HEK293 (cell line): ENCODE measurements at regions not wholly inside any gene's neighbourhood (a gene's known extent, or its start where the extent isn't known, plus 50 kb on each side); places are given as distances from the start of the nearest gene placed in this dataset.

Experiments used
- CTCF ChIA-PET: fragments of 350-600 bp; formaldehyde crosslinking; extraction: SDS; loops from one replicate; lab custom pipeline; 2021; ENCODE audit warnings: antibody characterized with exemption; lab: Yijun Ruan, JAX
- POLR2A ChIA-PET: fragments of 300-600 bp; formaldehyde crosslinking; extraction: SDS; loops from one replicate; lab custom pipeline; 2020; ENCODE audit warnings: antibody characterized with exemption, inconsistent platforms; lab: Yijun Ruan, JAX
- H3K27ac ChIP-seq: fragments of 200-500 bp; sonication (Bioruptor generic); 2 replicates; pipeline ENCODE4 v1.5.1; 2014; ENCODE audit warnings: low read depth, low read length, control low read depth, inconsistent platforms; ENCODE audit errors: extremely low read depth
- H3K36me3 ChIP-seq, 2 experiments: fragments of 200-500 bp in 1 of 2; sonication (Bioruptor generic) in 1 of 2; 1 replicate in 1 of 2; 2 replicates in 1 of 2; pipeline ENCODE4 v1.5.1; 2014 to 2017; ENCODE audit warnings: inconsistent platforms in 2 of 2, low read length in 2 of 2; ENCODE audit not compliant: control insufficient read depth in 2 of 2, insufficient read depth in 1 of 2
- H3K4me1 ChIP-seq: fragments of 200-500 bp; sonication (Bioruptor generic); 2 replicates; pipeline ENCODE4 v1.5.1; 2014; ENCODE audit warnings: mild to moderate bottlenecking, low read length, inconsistent platforms; ENCODE audit not compliant: control insufficient read depth, insufficient read depth
- H3K4me3 ChIP-seq: 2 replicates; pipeline ENCODE4 v1.5.1; 2011; ENCODE audit warnings: low read depth, mild to moderate bottlenecking, control low read depth, low read length, moderate library complexity
- H3K9me3 ChIP-seq: fragments of 200-500 bp; sonication (Bioruptor generic); 2 replicates; pipeline ENCODE4 v1.5.1; 2014; ENCODE audit warnings: low read depth, low read length, inconsistent platforms; ENCODE audit not compliant: control insufficient read depth, insufficient read depth
- PRDM1 ChIP-seq: fragments of 450-650 bp; formaldehyde crosslinking; IDR thresholded peaks from 2 replicates; pipeline ENCODE4; 2016; ENCODE audit warnings: missing biosample characterization, missing genetic modification characterization
- PRDM6 ChIP-seq: fragments of 450-650 bp; formaldehyde crosslinking; IDR thresholded peaks from 2 replicates; pipeline ENCODE4 v1.5.1; 2017; ENCODE audit warnings: missing biosample characterization, missing genetic modification characterization
- REST ChIP-seq: fragments of 450-650 bp; formaldehyde crosslinking; IDR thresholded peaks from 2 replicates; pipeline ENCODE4 v1.5.1; 2016; ENCODE audit warnings: missing biosample characterization, missing genetic modification characterization
- ZNF155 ChIP-seq: fragments of 450-650 bp; formaldehyde crosslinking; IDR thresholded peaks from 2 replicates; pipeline ENCODE4 v1.5.1; 2016; ENCODE audit warnings: missing biosample characterization, missing genetic modification characterization
- ZNF2 ChIP-seq: fragments of 450-650 bp; formaldehyde crosslinking; IDR thresholded peaks from 2 replicates; pipeline ENCODE4 v1.5.1; 2016; ENCODE audit warnings: missing biosample characterization, missing genetic modification characterization
- ZNF214 ChIP-seq: fragments of 450-650 bp; formaldehyde crosslinking; IDR thresholded peaks from 2 replicates; pipeline ENCODE4 v1.5.1; 2017; ENCODE audit warnings: missing biosample characterization, mild to moderate bottlenecking, missing genetic modification characterization, borderline replicate concordance
- ZNF221 ChIP-seq: fragments of 450-650 bp; formaldehyde crosslinking; IDR thresholded peaks from 2 replicates; pipeline ENCODE4 v1.5.1; 2017; ENCODE audit warnings: missing biosample characterization, missing genetic modification characterization, borderline replicate concordance
- ZNF23 ChIP-seq: fragments of 450-650 bp; formaldehyde crosslinking; IDR thresholded peaks from 2 replicates; pipeline ENCODE4 v1.5.1; 2016; ENCODE audit warnings: missing biosample characterization, missing genetic modification characterization, borderline replicate concordance
- ZNF239 ChIP-seq: fragments of 450-650 bp; formaldehyde crosslinking; IDR thresholded peaks from 2 replicates; pipeline ENCODE4 v1.5.1; 2016; ENCODE audit warnings: missing biosample characterization, missing genetic modification characterization
- ZNF26 ChIP-seq: fragments of 450-650 bp; formaldehyde crosslinking; IDR thresholded peaks from 2 replicates; pipeline ENCODE4 v1.5.1; 2016; ENCODE audit warnings: missing biosample characterization, missing genetic modification characterization
- ZNF362 ChIP-seq: fragments of 450-650 bp; formaldehyde crosslinking; IDR thresholded peaks from 2 replicates; pipeline ENCODE4 v1.5.1; 2016; ENCODE audit warnings: missing biosample characterization, missing genetic modification characterization
- ZNF416 ChIP-seq: fragments of 450-650 bp; formaldehyde crosslinking; IDR thresholded peaks from 2 replicates; pipeline ENCODE4 v1.5.1; 2016; ENCODE audit warnings: missing biosample characterization, missing genetic modification characterization
- ZNF426 ChIP-seq: fragments of 450-650 bp; formaldehyde crosslinking; IDR thresholded peaks from 2 replicates; pipeline ENCODE4 v1.5.1; 2017; ENCODE audit warnings: missing biosample characterization, missing genetic modification characterization, mild to moderate bottlenecking, inconsistent platforms, moderate library complexity
- ZNF548 ChIP-seq: fragments of 450-650 bp; formaldehyde crosslinking; IDR thresholded peaks from 2 replicates; pipeline ENCODE4 v1.5.1; 2016; ENCODE audit warnings: missing biosample characterization, missing genetic modification characterization
- ZNF670 ChIP-seq: fragments of 450-650 bp; formaldehyde crosslinking; IDR thresholded peaks from 2 replicates; pipeline ENCODE4 v1.5.1; 2016; ENCODE audit warnings: missing biosample characterization, missing genetic modification characterization, low read depth
- ZNF692 ChIP-seq: fragments of 450-650 bp; formaldehyde crosslinking; IDR thresholded peaks from 2 replicates; pipeline ENCODE4 v1.5.1; 2016; ENCODE audit warnings: missing biosample characterization, missing genetic modification characterization

GRCh38 chr5:3187771-3188425 lies 407.7 kb upstream of the IRX1 start (continued):
- TF ChIP-seq ZNF26 (no peak), ZNF214 (tag by site-specific recombination) (no peak), ZNF426 (no peak), ZNF362 (tag by site-specific recombination) (no peak), ZNF692 (tag by site-specific recombination) (no peak), ZNF670 (no peak), ZNF548 (tag by site-specific recombination) (no peak), PRDM1 (tag by site-specific recombination) (no peak), ZNF155 (tag by site-specific recombination) (no peak), ZNF416 (tag by site-specific recombination) (no peak), ZNF23 (no peak), PRDM6 (no peak), ZNF239 (tag by site-specific recombination) (no peak), ZNF2 (tag by site-specific recombination) (no peak)

- H3K27ac ChIP-seq: no peak overlapping the region
- no peaks in the 10 kb centered on the region for H3K9me3 ChIP-seq
- TF ChIP-seq ZNF221 (tag by site-specific recombination) (no peak), REST (tag by site-specific recombination) (no peak)
- no peaks in the 10 kb centered on the region for H3K36me3 ChIP-seq
- no peak overlapping the region for H3K4me3 ChIP-seq
- ChIA-PET CTCF (no interaction called here), POLR2A (no interaction called here)
- H3K4me1 ChIP-seq: no peaks in the 10 kb centered on the region
Measured at GRCh38 chr5:3186736-3187405, 408.8 kb upstream of the IRX1 start.
